ENCODE measurements at regions not wholly inside any gene's neighbourhood (a gene's known extent, or its start where the extent isn't known, plus 50 kb on each side); places are given as distances from the start of the nearest gene placed in this dataset.

DNA sequence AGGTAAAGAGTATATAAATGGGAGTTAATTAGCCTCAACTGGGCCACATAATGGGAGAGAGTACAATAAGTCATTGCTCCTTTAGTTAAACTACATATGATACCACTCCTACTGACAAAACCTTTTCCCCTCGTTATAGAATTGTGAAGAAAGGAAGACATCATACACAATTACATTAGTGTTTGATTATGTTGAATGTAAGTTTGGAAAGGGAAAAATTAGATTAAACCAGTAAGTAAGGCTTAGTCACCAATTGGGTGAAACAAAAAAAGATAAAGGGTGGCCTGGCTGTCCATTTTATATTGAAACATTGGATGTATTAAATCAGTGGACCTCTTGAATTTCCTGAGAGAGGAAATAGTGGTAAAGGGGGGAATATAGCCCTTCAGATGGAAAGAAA, 464.3 kb upstream of the PAPPA start:
- TF ChIP-seq, protein P1, sequence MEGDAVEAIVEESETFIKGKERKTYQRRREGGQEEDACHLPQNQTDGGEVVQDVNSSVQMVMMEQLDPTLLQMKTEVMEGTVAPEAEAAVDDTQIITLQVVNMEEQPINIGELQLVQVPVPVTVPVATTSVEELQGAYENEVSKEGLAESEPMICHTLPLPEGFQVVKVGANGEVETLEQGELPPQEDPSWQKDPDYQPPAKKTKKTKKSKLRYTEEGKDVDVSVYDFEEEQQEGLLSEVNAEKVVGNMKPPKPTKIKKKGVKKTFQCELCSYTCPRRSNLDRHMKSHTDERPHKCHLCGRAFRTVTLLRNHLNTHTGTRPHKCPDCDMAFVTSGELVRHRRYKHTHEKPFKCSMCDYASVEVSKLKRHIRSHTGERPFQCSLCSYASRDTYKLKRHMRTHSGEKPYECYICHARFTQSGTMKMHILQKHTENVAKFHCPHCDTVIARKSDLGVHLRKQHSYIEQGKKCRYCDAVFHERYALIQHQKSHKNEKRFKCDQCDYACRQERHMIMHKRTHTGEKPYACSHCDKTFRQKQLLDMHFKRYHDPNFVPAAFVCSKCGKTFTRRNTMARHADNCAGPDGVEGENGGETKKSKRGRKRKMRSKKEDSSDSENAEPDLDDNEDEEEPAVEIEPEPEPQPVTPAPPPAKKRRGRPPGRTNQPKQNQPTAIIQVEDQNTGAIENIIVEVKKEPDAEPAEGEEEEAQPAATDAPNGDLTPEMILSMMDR (IDR thresholded peaks at IDR 0.05; ENCODE audit: borderline replicate concordance, extremely low read depth, low read length, poor library complexity, severe bottlenecking), result no peak
- no peak for TF ChIP-seq EZH2 (IDR thresholded peaks at IDR 0.05; ENCODE audit: borderline replicate concordance, low read depth, low read length, severe bottlenecking)

Measured in DND-41 (cell line).